LHCN-M2 (cell line): ENCODE measurements at regions not wholly inside any gene's neighbourhood (a gene's known extent, or its start where the extent isn't known, plus 50 kb on each side); places are given as distances from the start of the nearest gene placed in this dataset.
A peak's percentile ranks its signal among the peaks of the same experiment; 100 is the strongest.

Source experiments
- DNase-seq: peaks from one replicate; pipeline ENCODE4 v3.0.0-alpha.2; 2012; ENCODE audit warnings: low read depth

- DNase-seq: no peak
Measured at GRCh38 chr9:108194154-108194553, 661.6 kb downstream of the ACTL7B start.

DNA sequence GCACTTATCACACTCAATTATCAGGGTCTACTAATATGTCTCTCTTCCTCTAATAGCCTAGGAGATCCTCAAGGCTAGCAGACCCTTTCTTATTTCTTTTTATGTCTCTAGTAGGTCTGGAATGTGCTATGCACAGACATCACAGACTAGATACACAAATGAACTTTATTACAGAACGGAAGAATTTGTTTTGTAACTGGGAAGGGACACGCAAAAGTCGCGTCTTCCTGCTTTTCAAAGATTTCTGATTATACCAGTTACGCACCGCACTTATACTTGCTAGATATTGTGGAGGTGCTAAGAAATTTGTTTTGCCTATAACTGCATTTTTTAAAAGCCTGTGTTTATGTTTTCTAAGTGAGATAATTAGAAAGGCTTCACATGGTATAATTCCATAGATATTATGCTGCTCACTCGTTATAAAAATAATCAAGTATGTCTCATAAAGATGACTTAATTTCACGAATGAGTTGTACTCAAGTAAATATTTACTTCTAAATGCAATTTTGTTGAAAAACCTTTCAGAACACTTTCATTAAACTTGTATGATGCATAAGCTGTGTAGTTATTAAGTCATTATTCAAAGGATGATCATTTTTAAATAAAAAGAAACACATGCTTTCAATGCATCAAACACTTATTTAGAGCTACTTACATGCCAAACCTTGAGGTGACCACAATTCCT, 662.6 kb downstream of the ACTL7B start:
- no peak for DNase-seq

DNA sequence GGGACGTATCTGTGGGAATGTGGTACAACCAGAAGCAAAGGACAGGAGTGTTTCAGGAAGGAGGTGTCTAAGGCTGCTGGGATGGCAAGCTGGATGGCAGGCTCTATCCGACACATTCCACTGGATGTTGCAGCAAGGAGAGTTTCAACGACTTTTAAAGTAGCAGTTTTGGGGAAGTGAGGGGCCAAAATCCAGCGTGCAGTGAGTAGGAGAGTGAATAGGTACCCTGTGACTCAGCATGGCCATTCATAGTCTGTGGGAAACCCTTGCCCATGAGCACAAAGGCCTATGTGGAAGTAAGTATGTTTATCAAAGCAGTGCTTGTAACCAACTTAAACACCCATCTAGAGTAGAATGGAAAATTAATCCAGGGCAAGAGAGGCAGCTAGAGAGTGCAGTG, 664.7 kb downstream of the ACTL7B start:
- DNase-seq: no peak

DNA sequence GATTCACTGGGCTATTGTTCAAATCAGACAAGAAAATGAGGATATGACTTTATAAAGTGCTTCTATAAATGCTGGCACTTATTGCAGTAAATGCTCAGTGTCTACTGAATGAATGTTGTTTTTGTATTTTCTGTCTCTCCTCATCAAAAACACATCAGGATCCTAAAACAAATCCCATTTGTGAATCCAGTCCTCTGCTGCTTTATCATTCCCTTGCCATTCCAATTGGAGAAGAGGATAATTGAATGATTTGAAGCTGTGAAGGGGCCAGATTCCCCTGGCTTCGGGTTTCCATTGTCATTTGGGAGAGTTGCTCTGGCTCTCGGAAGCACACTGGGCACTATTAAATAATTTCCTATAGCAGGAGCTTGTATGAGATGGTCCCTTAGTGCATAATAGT, 666.8 kb downstream of the ACTL7B start:
- DNase-seq: no peak

GRCh38 chr9:108188482-108188881, 667.3 kb downstream of the ACTL7B start:
- DNase-seq: no peak

- peak; percentile 85 for DNase-seq
Measured at GRCh38 chr9:108186642-108187395, 669.0 kb downstream of the ACTL7B start.

- DNase-seq: no peak
Measured at GRCh38 chr9:108185613-108186012, 670.2 kb downstream of the ACTL7B start.

- DNase-seq: peak; percentile 58
Measured at GRCh38 chr9:108184941-108185340, 670.8 kb downstream of the ACTL7B start.

- no peak for DNase-seq
Measured at GRCh38 chr9:108184009-108184408, 671.8 kb downstream of the ACTL7B start.

DNA sequence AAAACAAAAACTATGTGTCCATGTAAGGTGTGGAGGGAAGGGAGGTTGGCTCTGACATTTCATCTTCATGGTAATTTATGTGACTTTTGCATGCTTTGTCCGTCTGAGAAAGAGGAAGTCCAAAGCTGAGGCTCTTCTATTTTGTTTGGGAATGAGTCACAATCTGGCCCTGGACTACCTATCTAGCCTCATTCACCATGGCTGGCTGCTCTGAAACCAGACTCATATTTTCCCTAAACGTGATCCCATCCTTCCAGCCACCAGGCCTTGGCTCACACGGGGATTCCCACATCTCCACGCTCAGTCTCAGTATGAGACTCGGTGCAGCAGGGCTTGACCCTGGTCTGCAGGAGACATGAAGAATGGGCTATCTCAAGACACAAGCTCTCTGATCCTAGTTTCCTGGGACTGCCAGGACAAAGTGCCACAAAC, 672.8 kb downstream of the ACTL7B start:
- DNase-seq: peak; percentile 41

DNA sequence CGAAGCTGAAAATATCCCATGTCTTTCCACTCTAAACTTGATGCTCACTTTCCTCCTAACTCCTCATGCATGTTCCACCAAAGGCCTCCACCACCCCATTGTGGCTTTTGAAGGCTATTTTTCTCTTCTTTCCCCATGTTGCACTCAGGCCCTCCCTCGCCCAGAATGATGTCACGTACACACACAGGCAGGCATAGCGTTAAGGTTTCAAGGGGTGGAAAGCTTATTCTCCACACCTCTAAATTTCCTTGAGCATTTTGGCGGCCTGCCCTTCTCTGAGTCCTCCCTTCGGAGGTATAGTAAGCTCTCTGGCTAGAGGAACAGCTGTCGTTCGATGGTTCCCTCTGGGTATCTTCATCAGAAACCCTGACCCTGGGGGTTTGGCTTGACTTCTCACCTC, 673.5 kb downstream of the ACTL7B start:
- no peak for DNase-seq

- no peak for DNase-seq
Measured at GRCh38 chr9:108181441-108181840, 674.3 kb downstream of the ACTL7B start.

DNA sequence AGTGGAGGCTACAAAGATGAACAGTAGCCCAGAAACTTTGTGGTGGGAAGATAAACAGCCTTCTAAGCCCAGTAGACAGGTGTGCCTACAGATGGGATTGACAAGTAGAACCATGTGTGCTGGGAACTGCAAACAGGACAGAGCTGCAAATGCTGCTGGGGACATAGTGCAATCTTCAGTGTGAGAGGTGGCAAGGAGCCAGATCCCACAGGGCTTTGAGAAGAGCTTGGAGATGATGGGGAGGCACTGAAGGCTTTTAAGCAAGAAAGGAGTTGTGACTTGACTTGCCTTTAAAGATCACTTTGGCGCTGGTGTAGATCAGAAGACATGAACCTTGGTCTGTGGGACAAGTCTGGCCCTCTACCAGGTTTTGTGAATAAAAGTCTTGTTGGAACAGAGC, 675.2 kb downstream of the ACTL7B start:
- peak; percentile 71 for DNase-seq

GRCh38 chr9:108178318-108178717, 677.5 kb downstream of the ACTL7B start:
- DNase-seq: no peak

DNA sequence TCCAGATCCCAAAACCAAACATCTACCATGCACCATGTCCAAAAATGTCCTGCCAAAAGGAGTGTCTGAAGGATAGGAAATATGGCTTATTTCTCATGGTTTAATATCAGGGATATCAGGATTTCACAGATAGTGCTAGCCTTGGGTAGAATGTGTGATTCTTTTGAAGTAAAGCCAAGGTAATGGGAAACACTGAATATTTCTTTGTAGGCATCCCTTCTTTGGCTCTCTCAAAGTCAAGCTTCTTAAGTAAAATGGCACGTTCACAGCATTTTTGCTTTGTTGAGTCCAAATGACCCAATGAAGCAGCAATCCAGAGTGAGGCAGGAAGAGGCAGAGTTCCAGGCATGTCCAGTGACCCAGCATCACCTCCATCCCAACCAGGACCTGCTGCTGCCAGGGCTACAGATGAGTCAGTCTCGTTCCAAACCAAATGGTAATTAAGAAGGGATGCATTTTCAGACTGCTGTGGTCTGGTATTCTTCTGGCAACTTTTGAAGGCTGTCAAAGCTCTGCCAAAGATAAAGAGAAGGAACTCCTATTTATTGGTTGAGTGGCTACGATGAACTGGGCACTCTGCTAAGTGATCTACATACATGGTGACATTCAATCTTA, 678.8 kb upstream of the KLF4 start:
- DNase-seq: peak; percentile 60

DNA sequence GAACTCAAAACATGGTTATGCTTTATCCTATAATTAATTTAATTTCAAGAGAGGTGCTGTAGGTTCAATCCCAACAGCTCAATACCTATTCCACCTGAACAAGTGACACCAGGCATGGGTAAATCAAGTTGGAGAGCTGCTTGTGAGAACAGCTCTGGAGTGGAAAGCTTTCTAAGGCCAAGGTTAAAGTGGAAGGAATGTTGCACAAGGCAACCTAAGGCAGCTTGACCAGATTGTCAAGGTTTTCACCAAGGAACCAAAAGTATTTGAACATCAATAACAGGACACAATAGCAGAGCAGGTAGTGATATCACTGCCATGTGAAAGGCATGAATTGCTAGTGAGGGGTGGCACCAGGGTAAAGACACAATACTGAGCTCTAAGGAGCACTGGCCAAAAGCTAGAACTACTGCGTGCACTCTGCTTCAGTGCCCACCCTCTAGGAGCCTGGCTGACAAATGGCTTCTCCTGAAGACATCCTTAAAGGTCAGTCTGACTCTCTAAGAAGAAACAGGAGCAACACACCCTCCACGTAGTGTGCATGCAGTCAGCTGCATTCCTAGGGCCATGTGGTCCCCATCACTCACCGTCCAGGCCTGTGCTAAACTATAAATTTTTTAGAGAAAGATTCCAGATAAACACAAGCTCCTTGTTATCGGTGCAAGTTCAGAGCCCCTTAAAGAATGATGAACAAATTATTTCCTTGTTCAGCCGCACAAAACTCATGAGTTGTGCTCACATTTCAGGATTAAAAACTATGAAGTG, 677.7 kb upstream of the KLF4 start:
- DNase-seq: no peak

GRCh38 chr9:108166519-108166918, 677.0 kb upstream of the KLF4 start:
- no peak for DNase-seq

GRCh38 chr9:108163321-108164005, 673.9 kb upstream of the KLF4 start:
- peak; percentile 60 for DNase-seq

GRCh38 chr9:108162664-108163063, 673.1 kb upstream of the KLF4 start:
- DNase-seq: peak; percentile 93

GRCh38 chr9:108161503-108161902, 671.9 kb upstream of the KLF4 start:
- no peak for DNase-seq

- DNase-seq: no peak
Measured at GRCh38 chr9:108160706-108161355, 671.3 kb upstream of the KLF4 start.
